Bone marrow (tissue), 2 donors: ENCODE measurements at regions not wholly inside any gene's neighbourhood (a gene's known extent, or its start where the extent isn't known, plus 50 kb on each side); places are given as distances from the start of the nearest gene placed in this dataset.

Experiments
- DNase-seq, 2 donors: peaks; one replicate each; lab custom pipeline; 2025; lab: John Stamatoyannopoulos, UW

DNA sequence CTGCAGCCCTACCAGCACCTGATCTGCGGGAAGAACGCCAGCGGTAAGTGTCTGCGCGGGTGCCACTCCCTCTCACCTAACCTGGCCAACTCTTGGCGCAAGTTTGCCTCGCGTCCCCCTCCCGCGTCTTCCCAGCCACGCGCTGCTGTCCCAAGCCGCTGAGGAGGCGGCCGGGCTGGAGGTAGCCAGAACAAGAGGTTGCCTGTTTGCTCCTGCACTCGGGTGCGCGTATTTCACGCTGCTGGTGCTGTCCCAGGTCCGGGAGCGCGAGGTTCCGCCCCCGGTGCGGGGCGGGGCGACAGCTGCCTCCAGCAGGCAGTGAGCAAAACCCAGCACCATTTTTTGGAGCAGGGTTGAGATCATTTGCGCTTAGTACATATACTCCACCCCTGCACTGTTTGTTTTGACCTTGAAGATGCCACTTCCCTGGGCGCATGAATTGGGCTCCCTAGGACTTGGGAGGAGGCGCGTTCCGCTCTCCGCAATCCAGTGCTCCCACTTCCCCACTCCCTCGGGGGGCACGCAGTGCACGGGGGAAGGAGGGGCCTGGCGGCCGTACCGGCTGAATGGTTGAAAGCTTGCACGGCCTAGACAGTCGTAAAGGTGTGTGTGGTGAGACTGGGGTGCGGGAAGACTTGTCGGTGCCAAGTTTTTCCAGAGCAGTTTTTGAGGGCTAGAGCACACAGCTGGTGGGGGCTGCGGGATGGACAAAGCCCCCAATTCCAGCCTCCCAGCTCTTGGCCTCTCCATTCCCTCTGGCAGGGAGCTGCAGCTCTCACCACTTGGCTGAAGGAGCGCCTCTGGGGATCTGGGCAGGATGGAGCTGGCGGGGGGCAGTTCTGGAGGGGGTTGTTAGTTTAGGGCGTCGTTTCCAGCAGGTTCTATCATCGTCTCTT is 226.9 kb upstream of the CRY1 start:
- DNase-seq: peak in 1 of 2 donors; percentile 37

DNA sequence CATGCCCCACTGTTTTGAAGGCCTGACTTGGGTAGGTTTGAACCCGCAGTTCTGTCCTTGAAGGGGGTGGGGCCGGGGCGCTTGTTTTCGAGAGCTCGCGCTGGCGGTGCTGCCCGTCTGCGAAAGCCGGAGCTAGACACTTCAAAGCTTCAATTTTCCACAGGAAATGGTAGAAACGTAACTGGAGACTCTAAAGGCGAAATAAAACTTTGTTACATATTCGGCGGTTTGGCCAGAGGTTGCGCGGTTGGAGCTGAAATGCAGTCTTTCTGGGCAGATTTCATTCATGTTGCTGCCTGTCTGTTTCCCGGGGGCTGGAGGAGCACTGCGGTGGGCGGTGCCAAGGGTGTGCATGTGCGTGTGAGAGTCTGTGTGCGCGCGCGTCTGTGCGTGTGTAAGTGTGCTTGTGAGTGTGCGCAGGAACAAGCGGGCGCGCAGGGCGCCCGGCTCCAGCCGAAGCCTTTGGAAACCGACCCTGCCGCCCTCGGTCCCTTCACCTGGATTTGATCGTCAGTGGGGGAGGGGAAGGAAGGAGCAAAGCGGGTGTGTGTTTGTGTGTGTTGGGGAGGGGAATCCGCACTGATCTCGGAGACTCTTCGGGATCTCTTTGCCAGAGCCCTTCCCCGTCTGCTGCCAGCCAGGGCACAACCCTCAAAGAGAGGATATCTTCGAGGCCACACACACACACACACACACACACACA is 227.7 kb upstream of the CRY1 start:
- peak; percentile 22 to 30 for DNase-seq

DNA sequence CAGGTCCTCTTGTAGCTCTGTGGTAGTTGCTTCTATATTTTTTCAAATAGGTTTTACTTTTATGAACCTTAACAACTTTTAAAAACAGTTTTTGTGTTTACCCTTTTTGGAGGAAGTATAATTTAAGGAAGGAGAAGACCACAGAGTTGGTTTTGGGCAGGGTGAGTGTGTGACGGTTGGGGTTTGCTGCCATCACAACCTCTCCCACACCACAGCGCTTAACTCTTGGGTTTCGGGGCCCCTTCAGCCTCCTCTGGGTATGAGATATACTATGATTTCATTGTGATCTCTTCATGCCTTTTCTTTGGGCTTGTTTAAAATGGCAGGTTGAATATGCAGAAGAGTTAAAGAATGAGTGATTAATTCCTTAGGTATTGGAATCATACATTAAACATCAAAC is 228.7 kb upstream of the CRY1 start:
- peak in 1 of 2 donors; percentile 43 for DNase-seq

DNA sequence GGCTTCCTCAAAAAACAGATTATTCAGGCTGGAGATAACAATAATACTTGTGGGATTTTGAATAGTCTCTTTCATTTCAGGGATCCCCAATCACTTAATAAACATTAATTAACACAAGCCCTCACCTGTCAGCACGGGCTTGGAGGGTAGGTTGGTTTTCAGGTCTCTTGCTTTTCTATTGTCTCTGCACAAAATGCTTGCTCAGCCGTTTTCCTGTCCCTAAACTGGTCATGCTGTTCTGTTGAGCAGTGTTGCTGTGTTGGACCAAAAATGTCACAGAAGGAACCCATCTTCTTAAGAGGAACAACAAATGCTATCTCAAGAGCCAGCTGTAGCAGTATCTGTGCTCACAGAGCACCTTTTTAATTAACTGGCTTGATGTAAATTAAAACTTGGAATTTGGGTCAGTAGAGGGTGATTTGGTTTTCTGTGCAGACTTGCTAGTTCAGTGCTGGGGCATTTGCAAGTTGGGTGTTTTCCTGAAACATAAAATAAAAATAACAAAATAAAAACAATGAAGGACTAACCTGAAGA is 231.8 kb upstream of the CRY1 start:
- no peak for DNase-seq

DNA sequence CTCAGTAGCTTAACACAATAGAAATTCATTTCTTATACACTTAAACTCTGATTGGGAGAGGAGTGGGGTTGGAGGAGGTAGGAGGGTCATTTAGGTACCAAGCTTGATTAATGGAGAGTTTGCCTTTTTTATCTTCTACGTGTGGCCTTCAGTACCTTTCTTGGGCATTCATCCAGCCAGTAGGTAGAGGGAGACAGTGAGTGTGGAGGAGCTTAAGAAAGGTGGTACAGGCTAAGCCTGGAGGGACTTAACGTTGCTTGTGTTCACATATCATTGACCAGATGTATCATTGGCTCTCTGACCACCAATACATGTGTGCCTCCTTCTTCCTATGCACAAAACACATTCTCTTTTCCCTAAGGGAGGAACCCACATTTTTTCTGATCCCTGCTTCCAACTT is 232.9 kb upstream of the CRY1 start:
- DNase-seq: no peak

DNA sequence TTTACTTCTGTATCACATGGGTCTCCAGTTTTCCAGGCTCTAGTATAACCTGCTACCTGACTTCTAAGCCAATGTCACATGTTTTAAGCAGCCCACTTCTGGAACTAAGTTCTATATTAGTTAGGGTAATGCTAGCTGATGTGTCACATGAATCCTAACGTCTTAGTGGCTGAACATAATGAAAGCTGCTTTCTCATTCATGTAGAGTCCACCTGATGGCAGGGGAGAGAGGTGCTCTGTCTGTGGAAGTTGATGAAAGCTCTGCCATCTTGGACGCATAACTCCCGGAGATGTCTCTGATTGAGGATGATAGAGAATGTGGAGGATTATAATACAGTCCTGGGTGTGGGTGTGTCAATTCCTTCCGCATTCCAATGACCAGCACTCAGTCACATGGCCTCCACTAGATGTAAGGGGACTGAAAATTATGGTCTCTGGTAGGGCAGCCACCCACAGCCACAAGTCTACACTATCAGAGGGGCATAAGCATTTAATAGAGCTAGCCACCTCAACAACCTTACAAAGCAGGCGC is 234.4 kb upstream of the CRY1 start:
- no peak for DNase-seq

DNA sequence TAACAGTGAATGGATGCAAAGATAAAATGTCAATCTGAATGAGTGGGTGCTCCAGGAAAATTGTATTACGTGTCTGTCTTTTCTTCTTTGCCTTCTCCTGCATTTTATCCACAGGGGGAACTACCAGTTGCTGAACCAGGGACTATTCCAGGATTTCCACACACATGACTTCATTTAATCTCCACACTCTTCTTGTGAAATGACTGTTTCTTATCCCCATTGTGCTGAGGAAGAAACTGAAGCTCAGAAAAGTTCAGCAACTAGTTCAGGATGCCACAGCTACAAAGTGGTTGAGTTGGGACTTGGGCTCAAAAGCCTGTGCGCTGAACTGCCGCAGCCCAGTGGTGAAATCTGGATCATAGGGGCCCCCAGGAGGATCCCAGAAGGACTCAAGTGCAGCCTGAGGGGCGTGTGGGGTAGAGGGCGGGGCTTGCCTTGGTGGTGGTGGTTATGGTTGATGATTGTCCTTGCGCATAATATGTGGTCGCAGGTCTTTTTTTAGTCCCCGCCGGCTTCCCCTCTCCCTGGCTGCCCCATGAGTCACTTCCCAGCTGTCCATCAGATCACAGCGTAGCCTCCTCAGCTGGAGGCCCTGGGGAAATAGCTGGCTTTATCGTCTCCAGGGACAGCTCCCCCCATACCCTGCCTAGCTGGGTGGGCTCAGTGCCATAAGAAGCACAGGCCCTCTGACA is 235.2 kb upstream of the CRY1 start:
- peak; percentile 57 to 80 for DNase-seq

DNA sequence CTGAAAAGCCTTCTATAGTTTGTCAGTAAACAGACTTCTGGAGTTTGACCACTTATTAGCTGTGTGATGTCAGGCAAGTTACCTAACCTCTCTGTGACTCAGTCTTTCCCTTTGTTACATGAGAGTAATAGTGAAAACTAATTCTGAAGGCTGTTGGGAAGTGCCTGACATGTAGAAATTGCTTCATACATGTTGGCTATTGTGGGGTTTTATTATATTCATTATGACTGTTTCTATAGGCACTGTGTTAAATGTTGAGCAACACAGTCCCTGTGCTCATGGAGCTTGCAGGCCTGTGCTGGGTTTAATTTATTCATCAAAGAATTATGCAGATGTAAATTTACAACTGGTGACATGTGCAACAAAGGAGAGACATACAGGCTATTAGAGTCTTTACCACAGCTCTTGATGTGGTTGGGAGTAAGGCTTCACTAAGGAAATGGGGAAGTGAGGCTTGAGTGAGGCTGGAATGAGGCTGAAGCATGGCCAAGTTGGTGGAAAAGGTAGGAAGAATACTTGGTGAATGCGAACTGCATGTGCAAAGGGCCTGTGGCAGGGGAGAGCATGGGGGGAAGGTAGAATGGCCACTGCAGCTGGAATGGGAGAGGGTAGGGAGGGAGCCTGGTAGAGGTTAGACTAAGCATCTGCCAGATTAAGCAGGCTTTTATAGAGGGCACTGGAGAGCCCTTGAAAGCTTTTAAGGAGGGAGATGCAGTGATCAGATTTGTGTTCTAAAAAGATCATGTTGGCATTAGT is 236.4 kb upstream of the CRY1 start:
- DNase-seq: no peak

DNA sequence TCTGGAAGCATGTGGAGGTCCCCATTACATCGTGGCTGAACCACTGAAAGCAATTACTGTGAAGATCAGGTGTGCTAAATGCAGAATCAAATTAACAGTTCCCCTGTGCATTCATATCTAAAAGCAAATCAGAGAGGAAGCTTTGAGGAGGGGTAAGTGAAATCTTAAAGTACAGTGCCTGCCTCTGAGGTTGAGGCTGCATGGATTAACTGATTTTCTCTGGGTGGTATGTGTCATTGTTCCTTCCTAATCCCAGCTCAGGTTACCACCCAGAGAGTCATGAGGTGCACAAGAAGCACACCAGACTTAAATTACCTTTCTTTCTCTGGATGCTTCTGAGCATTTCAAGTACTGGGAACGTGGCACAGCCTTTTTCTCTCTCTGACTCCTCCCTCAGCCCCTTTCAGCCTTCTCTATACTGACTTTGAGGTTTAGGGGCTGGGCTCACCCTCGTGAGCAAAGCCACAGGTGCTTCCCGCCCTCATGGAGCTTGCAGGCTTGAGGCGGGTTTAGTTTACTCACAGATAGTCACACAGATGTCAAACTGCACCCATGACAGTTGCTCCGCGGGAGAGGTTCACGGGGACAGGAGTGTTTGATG is 237.6 kb upstream of the CRY1 start:
- DNase-seq: no peak

DNA sequence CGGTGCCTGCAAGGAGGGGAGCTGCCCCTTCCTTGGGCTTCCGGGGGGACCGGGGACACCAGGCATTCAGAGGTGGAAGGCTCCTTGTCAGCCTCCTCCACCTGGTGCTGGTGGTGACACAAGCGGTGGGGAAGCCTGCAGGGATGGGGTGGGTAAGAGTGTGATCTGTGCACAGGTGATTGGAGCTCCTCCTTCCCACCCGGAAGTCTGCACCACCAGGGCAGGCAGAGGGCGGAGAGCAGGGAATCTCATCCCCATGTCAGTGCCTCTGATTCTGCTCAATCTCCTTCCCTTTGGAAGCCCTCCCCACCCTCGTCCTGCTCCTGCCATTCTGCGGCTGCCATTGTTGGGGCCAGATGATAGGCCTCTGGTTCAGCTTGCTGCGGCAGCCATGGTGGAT is 238.1 kb upstream of the CRY1 start:
- DNase-seq: no peak

DNA sequence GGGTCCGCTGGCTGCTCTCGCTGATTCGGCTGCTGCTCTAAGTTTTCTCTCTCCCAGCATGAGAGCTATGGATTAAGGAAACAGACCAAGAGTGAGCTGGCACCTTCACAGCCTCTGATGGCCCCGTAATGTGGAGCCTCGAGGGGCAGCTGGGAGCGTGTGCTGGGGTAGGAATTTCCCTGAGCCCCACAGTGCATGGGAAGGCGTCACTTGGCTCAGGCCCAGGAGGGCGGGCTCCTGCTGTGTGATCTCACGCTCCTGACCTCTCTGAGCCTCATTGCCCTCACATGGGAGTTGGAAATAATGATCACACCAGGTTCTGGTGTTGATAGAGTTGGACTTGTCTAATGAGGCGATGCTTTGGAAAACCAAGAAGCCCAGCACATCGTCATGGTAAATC is 238.6 kb upstream of the CRY1 start:
- DNase-seq: no peak

DNA sequence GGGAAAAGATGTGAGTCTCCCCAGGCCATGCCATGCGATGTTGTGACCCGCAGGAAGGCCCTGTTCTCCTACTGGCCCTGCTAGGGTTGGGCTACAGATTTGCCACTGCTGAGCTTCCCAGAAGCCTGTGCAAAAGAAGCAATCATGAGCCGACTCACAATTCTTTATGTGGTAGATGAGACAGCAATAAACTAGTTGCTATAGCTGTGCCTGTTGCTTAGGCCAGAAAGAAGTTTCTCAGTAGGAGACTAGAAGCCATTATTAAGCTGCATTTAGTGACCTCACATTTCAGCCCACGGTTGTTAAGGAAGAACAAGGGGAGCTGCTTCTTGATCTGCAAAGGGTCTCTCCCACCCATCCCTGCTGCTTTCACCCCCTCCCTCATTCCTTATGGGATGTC is 239.4 kb upstream of the CRY1 start:
- DNase-seq: no peak

DNA sequence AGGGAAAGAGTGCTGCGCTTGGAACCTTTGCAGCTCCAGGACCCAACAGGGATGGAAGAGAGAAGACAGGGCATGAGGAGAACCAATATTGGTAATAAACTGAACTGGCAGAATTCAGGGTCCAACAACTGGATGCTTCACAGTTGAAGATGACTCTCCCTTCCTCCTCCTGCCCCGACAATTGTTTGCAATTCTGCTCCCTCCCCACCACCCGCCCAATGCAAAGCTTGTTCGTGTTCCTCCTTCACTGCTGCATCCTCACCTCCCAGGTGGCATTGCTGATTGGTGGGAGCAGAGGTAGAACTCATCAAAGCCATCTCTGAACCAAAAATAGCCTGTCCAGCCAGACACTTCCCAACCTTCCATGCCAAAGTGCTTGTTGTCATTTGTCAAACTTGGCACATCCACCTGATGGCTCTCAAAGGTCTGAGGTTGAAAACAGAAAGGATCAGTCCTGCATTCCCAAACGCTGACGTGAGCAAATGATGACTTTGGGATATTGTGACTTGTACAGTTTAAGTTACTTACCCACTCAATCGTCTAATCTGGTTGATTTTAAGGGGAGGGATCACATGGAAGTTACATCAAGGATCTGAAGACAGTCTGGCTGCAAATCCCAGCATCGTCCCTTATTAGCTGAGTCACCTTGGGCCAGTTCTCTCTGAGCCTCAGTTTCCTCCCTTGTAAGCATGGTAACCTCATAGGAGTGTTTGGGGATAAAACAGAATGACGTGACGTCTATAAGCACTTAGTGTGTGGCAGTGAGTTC is 242.6 kb upstream of the CRY1 start:
- no peak for DNase-seq

DNA sequence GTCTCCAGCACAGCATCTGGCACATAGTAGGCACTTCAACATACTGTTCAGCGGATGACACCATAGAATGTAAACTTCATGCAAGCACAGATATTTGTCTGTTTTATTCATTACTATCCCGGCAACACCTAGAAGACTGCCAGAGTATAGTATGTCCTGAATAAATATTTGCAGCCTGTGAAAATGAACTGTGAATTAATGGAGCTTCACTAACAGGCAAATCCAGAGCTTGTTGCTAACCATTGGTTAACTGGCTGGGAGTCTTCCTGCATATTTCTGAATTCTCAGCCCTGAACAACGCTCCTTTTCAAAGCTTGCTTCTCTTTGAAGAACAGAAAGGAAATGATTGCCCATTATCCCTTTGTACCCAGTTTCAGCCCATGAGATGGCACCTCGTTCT is 243.3 kb upstream of the CRY1 start:
- DNase-seq: no peak

DNA sequence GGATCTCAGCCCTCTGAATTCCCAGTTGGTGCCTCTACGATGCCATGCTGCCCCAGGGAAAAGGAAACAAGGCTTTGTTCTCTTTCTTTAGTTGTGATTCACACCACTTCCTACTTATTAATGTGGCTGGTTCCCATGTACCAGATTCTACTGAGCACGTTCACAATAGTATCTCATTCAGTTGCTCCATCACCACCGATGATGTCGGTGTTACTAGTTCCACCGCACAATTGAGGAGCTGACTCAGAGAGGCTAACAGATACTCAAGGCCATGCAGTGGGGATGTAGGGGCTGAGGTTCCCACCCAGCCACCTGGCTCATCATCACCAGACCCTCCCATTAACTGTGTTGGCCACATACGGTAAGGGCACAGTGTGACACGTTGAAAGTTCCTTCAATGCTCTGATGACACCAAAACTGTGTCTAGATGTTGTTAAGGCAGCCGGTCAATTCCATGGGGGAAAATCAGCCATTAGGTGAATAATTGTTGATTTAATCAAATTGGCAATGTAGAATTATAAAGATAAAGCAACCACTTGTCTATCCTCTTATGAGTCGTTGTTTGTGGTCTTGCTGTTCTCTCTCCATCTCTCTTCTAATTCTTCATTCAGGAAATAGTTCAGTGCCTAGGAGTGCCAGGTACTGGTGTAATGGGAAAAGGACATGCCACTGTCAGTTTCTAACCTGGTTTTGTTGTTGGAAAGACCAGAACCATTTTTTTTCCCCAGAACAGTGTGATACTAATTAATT is 244.2 kb upstream of the CRY1 start:
- no peak for DNase-seq

DNA sequence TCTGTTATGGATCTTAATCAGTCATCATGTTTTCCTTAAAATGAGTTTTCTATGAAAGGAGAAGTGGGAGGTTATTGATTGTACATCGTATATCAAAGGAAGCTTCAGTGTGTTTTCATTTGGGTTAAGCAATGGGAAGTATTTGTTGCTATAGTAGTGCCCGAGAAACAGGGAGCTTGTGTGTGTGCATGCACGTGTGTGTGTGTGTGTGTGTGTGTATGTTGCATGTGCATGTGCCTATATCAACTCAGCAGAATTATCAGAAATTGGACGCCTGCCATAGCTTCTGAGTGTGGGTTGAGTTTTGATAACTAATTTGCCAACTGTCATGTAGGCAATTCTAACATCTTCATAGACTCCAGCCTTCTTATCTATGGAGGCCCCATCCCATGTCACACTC is 246.1 kb upstream of the CRY1 start:
- DNase-seq: no peak

DNA sequence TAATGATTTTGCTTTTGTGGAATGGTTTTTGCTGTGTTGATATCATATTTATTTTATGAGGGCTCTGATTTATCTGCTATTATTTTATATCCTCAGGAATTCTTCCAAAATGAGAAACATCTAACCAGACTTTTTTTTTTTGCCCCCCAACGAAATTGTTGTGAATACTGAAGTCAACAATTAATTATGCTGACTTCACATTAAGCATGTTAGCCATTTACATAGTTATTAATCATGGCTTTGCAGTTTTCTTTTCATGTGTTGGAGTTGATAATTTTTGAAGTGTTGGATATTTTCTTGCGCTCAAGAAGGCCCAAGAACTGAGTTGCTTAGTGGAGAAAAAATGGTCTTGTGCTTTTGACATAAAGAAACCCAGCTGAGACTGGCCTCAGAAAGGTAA is 246.6 kb upstream of the CRY1 start:
- DNase-seq: no peak

DNA sequence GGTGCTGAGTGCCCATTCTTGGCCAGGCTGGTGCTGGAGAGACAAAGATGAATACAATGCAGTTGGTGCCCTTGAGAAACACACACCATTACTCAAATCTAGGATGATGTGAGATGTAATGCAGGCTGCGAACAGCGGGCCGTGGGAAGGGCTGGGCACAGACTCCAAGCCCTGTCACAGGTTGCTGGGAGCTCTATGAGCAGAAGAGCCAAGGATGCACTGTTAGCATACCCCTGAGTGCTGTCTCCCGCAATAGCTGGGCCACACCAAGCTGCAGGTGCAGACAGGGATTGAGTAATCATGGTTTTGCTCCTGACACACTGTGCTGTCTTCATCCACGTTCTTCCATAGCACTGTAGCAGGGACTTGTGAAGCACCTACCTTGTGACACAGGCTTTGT is 247.5 kb upstream of the CRY1 start:
- DNase-seq: no peak

DNA sequence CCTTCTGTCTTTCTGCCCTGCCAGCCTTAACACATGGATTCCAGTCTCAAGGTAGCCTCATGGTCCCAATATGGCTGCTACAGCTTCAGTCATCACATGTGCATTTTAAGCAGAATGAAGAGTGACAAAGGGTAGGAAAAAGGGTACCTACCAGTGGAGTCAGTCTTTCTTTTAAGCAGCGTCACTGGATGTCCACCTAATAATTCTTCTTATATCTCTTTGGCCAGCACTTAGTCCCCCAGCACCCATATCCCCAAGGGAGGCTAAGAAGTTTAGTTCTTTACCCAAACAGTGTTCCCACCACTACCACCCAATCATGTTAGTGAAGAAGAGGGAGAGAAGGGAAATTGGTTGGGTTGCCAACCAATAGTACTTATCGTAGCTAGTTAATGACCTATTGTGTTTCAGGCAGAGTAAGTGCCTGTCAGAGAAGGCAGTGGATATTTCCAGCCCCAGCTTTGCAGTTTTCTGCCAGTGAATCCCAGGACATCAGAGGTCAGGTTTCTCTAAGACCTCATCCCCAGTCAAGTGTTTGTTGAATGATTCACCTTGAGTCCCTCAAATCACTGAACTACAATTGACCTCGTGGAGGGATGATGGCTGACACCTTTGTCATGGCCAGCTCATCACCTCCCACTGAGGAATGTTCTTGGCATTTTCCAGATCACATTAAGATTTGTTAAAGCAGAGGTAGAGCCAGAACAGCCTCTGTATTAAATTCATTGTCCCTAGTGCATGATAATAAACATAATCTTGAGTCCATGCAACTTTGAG is 250.9 kb upstream of the CRY1 start:
- DNase-seq: no peak
